ENCODE measurements at regions not wholly inside any gene's neighbourhood (a gene's known extent, or its start where the extent isn't known, plus 50 kb on each side); places are given as distances from the start of the nearest gene placed in this dataset.

GRCh38 chr5:153067869-153068268 is 422.6 kb upstream of the GRIA1 start:
- TF ChIP-seq CTCF (IDR thresholded peaks at IDR 0.05; ENCODE audit: low read depth, low read length): no peak
- no peaks in the 10 kb centered on the region for H3K27me3 ChIP-seq (ENCODE audit: insufficient read depth, low read depth, severe bottlenecking)
- H3K36me3 ChIP-seq: no peaks in the 10 kb centered on the region
- DNase-seq: no peak
- H3K4me3 ChIP-seq (ENCODE audit: low read depth, low read length): no peak overlapping the region
- no peaks in the 10 kb centered on the region for H3K9me3 ChIP-seq (ENCODE audit: severe bottlenecking)
- H3K27ac ChIP-seq: no peak overlapping the region

DNA sequence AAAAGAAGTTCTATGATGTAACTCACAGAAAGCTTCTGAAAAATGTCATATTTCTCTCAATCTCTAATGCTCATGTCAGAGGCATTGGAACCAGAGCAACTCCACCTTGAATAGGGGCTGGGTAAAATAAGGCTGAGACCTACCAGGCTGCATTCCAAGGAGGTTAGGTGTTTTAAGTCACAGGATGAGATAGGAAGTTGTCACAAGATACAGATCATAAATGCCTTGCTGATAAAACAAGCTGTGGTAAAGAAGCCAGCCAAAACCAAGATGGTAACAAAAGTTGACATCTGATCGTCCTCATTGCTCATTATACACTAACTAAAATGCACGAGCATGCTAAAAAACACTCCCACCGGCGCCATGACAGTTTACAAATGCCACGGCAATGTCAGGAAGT is 411.1 kb upstream of the GRIA1 start:
- DNase-seq: no peak
- Histone ChIP-seq H3K27ac (no peak overlapping the region), H3K4me3 (ENCODE audit: low read depth, low read length) (no peak overlapping the region), H3K36me3 (no peaks in the 10 kb centered on the region), H3K9me3 (ENCODE audit: severe bottlenecking) (no peaks in the 10 kb centered on the region), H3K27me3 (ENCODE audit: insufficient read depth, low read depth, severe bottlenecking) (no peaks in the 10 kb centered on the region)
- TF ChIP-seq CTCF (IDR thresholded peaks at IDR 0.05; ENCODE audit: low read depth, low read length): no peak

DNA sequence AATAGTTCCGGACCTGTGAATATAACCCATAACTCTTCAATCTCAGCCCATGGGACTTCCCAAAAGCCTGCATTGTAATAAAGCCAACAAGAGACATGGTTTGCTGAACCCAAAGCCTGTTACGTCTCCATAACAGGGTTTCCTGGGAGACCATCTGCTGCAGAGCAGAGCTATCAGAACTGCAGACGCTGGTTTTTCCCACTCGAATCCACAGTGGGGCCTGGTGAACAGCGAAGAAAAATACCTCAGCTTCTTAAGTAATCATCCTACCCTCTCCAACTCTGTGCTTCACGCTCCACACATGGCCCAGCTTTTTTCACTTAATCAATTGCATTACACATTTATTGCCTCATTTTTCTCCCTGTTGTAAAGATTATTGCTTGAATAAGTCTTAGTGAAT is 409.5 kb upstream of the GRIA1 start:
- no peaks in the 10 kb centered on the region for H3K36me3 ChIP-seq
- no peak for DNase-seq
- no peak for TF ChIP-seq CTCF (IDR thresholded peaks at IDR 0.05; ENCODE audit: low read depth, low read length)

GRCh38 chr5:153081385-153081784 is 409.1 kb upstream of the GRIA1 start:
- DNase-seq: no peak
- Histone ChIP-seq H3K9me3 (ENCODE audit: severe bottlenecking) (no peaks in the 10 kb centered on the region), H3K36me3 (no peaks in the 10 kb centered on the region), H3K27me3 (ENCODE audit: insufficient read depth, low read depth, severe bottlenecking) (peaks cover 2% of the 10 kb centered on the region), H3K4me3 (ENCODE audit: low read depth, low read length) (no peak overlapping the region), H3K27ac (no peak overlapping the region)
- TF ChIP-seq CTCF (IDR thresholded peaks at IDR 0.05; ENCODE audit: low read depth, low read length): no peak

More for the DNA sequence above, 409.5 kb upstream of the GRIA1 start:
- H3K9me3 ChIP-seq (ENCODE audit: severe bottlenecking): no peaks in the 10 kb centered on the region
- peaks cover 2% of the 10 kb centered on the region for H3K27me3 ChIP-seq (ENCODE audit: insufficient read depth, low read depth, severe bottlenecking)
- no peak overlapping the region for H3K27ac ChIP-seq
- H3K4me3 ChIP-seq (ENCODE audit: low read depth, low read length): no peak overlapping the region

DNA sequence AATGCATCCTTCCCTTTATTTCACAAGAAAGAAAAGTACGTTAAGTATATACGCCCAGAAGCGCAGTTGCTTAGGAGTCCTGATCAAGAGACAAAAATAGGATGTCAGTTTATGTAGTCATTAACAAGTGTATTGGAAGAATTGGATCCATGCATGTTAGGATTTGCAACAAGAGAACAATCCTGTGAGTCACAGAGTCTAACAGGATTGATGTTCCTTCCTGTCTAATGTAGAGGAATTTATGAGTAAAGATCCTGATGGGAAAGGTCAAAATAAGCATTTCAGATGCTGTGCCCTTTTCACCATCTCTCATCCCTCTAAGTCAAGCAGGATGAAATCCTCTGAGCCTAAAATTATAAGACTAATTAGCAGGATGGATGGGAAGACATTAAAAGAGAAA is 406.0 kb upstream of the GRIA1 start:
- DNase-seq: no peak
- no peaks in the 10 kb centered on the region for H3K36me3 ChIP-seq
- peaks cover 2% of the 10 kb centered on the region for H3K27me3 ChIP-seq (ENCODE audit: insufficient read depth, low read depth, severe bottlenecking)
- TF ChIP-seq CTCF (IDR thresholded peaks at IDR 0.05; ENCODE audit: low read depth, low read length): no peak
- no peak overlapping the region for H3K27ac ChIP-seq
- no peaks in the 10 kb centered on the region for H3K9me3 ChIP-seq (ENCODE audit: severe bottlenecking)
- H3K4me3 ChIP-seq (ENCODE audit: low read depth, low read length): no peak overlapping the region

- Histone ChIP-seq H3K27me3 (ENCODE audit: insufficient read depth, low read depth, severe bottlenecking) (peaks cover 2% of the 10 kb centered on the region), H3K36me3 (no peaks in the 10 kb centered on the region), H3K4me3 (ENCODE audit: low read depth, low read length) (no peak overlapping the region), H3K9me3 (ENCODE audit: severe bottlenecking) (no peaks in the 10 kb centered on the region), H3K27ac (no peak overlapping the region)
- DNase-seq: no peak
- no peak for TF ChIP-seq CTCF (IDR thresholded peaks at IDR 0.05; ENCODE audit: low read depth, low read length)
Measured at GRCh38 chr5:153086486-153086885, 404.0 kb upstream of the GRIA1 start.
